IMR-90 (cell line): ENCODE measurements at regions not wholly inside any gene's neighbourhood (a gene's known extent, or its start where the extent isn't known, plus 50 kb on each side); places are given as distances from the start of the nearest gene placed in this dataset.

Experiments
- ATAC-seq: fragments of 200-7000 bp; cut with Tn5 transposase; 2 replicates; pipeline ENCODE4 v1.9.1; 2020; ENCODE audit warnings: low read depth, mild to moderate bottlenecking, moderate library complexity
- BruUV-seq: library from RNA; stranded (reverse); fragments of 400-500 nt; replicated peaks from 2 replicates; lab custom pipeline; 2021; lab: Mats Ljungman, UMichigan
- CTCF ChIA-PET: fragments of 300-600 bp; formaldehyde crosslinking; extraction: SDS; loops from one replicate; lab custom pipeline; 2021; ENCODE audit warnings: antibody characterized with exemption; lab: Yijun Ruan, JAX
- POLR2A ChIA-PET: fragments of 300-600 bp; sonication (Branson Sonifier 250); formaldehyde crosslinking; loops from one replicate; lab custom pipeline; 2022; ENCODE audit warnings: antibody characterized with exemption; ENCODE audit not compliant: unreplicated experiment; lab: Charles Lee
- DNase-seq: peaks from one replicate; pipeline ENCODE4 v3.0.0; 2013
- H2AFZ ChIP-seq: replicated peaks from 2 replicates; pipeline ENCODE3; 2013; ENCODE audit warnings: low read length, mild to moderate bottlenecking; ENCODE audit not compliant: poor library complexity
- H2AK5ac ChIP-seq: 2 replicates; pipeline ENCODE4 v1.6.1; 2013; ENCODE audit warnings: low read depth, low read length, inconsistent platforms
- H2AK9ac ChIP-seq: replicated peaks from 2 replicates; pipeline ENCODE3; 2013; ENCODE audit warnings: mild to moderate bottlenecking, low read depth, low read length, moderate library complexity; ENCODE audit not compliant: poor library complexity
- H2BK120ac ChIP-seq: 2 replicates; pipeline ENCODE4 v1.6.1; 2013; ENCODE audit warnings: low read depth, low read length, inconsistent platforms
- H2BK15ac ChIP-seq: 3 replicates; pipeline ENCODE4 v1.6.1; 2013; ENCODE audit warnings: low read depth, low read length, inconsistent platforms
- H2BK20ac ChIP-seq: 2 replicates; pipeline ENCODE4 v1.6.1; 2013; ENCODE audit warnings: low read depth, mild to moderate bottlenecking, inconsistent platforms, low read length, moderate library complexity
- H2BK5ac ChIP-seq: 2 replicates; pipeline ENCODE4 v1.6.1; 2013; ENCODE audit warnings: mild to moderate bottlenecking, low read depth, low read length, inconsistent platforms; ENCODE audit not compliant: poor library complexity, severe bottlenecking
- H3K14ac ChIP-seq: replicated peaks from 2 replicates; pipeline ENCODE4 v1.6.1; 2013; ENCODE audit warnings: low read depth, low read length, inconsistent platforms
- H3K18ac ChIP-seq: 2 replicates; pipeline ENCODE4 v1.6.1; 2013; ENCODE audit warnings: low read depth, low read length, control low read depth
- H3K23ac ChIP-seq: 2 replicates; pipeline ENCODE4 v1.6.1; 2013; ENCODE audit warnings: low read depth, low read length, inconsistent platforms
- H3K27ac ChIP-seq: 2 replicates; pipeline ENCODE4 v1.5.1; 2013; ENCODE audit warnings: mild to moderate bottlenecking, control low read depth, low read length; ENCODE audit not compliant: insufficient read depth
- H3K27me3 ChIP-seq: 2 replicates; pipeline ENCODE4 v1.6.1; 2013; ENCODE audit warnings: low read length; ENCODE audit not compliant: control insufficient read depth, insufficient read depth
- H3K36me3 ChIP-seq: 2 replicates; pipeline ENCODE4 v1.6.1; 2013; ENCODE audit warnings: low read length, mixed read lengths; ENCODE audit not compliant: control insufficient read depth, insufficient read depth
- H3K4ac ChIP-seq: 2 replicates; pipeline ENCODE4 v1.6.1; 2013; ENCODE audit warnings: low read depth, low read length, inconsistent platforms
- H3K4me1 ChIP-seq: 2 replicates; pipeline ENCODE4 v1.6.1; 2013; ENCODE audit warnings: low read length, mixed read lengths; ENCODE audit not compliant: control insufficient read depth, insufficient read depth
- H3K4me2 ChIP-seq: 2 replicates; pipeline ENCODE4 v1.6.1; 2013; ENCODE audit warnings: low read depth, mild to moderate bottlenecking, control low read depth, low read length, moderate library complexity
- H3K4me3 ChIP-seq: 2 replicates; pipeline ENCODE4 v1.5.1; 2013; ENCODE audit warnings: low read depth, mild to moderate bottlenecking, control low read depth, low read length, moderate library complexity; ENCODE audit not compliant: insufficient read depth
- H3K56ac ChIP-seq: 2 replicates; pipeline ENCODE4 v1.6.1; 2013; ENCODE audit warnings: low read length, inconsistent platforms; ENCODE audit not compliant: insufficient read depth; ENCODE audit errors: extremely low read depth
- H3K79me1 ChIP-seq, 2 experiments: 2 replicates each; pipeline ENCODE4 v1.6.1; 2013; ENCODE audit warnings: low read length in 2 of 2, inconsistent platforms in 1 of 2, low read depth in 1 of 2
- H3K9ac ChIP-seq: 2 replicates; pipeline ENCODE4 v1.6.1; 2013; ENCODE audit warnings: low read depth, low read length, control low read depth
- H3K9me1 ChIP-seq: 2 replicates; pipeline ENCODE4 v1.6.1; 2013; ENCODE audit warnings: low read length, inconsistent platforms; ENCODE audit not compliant: insufficient read depth
- H3K9me3 ChIP-seq: 2 replicates; pipeline ENCODE4 v1.6.1; 2013; ENCODE audit warnings: low read length; ENCODE audit not compliant: control insufficient read depth, insufficient read depth
- H4K20me1 ChIP-seq: 2 replicates; pipeline ENCODE4 v1.6.1; 2013; ENCODE audit warnings: low read length, inconsistent platforms; ENCODE audit not compliant: insufficient read depth
- H4K5ac ChIP-seq: 2 replicates; pipeline ENCODE4 v1.6.1; 2013; ENCODE audit warnings: mild to moderate bottlenecking, low read depth, low read length, control low read depth
- H4K8ac ChIP-seq, 2 experiments: 2 replicates each; pipeline ENCODE4 v1.6.1; 2013; ENCODE audit warnings: low read depth in 2 of 2, low read length in 2 of 2, control low read depth in 1 of 2, inconsistent platforms in 1 of 2
- H4K91ac ChIP-seq: 2 replicates; pipeline ENCODE4 v1.6.1; 2013; ENCODE audit warnings: low read depth, low read length, inconsistent platforms; ENCODE audit not compliant: insufficient read depth
- BHLHE40 ChIP-seq: fragments of 150-350 bp; IDR thresholded peaks from 2 replicates; pipeline ENCODE4 v1.6.1; 2016; ENCODE audit warnings: mild to moderate bottlenecking, low read depth, low read length
- ELK1 ChIP-seq: fragments of 150-350 bp; IDR thresholded peaks from 2 replicates; pipeline ENCODE4 v1.6.1; 2016; ENCODE audit warnings: low read depth, mild to moderate bottlenecking, low read length, moderate library complexity, borderline replicate concordance
- FOS ChIP-seq: fragments of 150-350 bp; IDR thresholded peaks from 2 replicates; pipeline ENCODE4 v1.6.1; 2016; ENCODE audit warnings: low read depth, low read length
- MAFK ChIP-seq: IDR thresholded peaks from 2 replicates; pipeline ENCODE4 v1.6.1; 2012; ENCODE audit warnings: low read depth, low read length, improper control_type of control experiment
- MAZ ChIP-seq: IDR thresholded peaks from 2 replicates; pipeline ENCODE4 v1.6.1; 2012; ENCODE audit warnings: low read depth, mild to moderate bottlenecking, low read length, improper control_type of control experiment, moderate library complexity, borderline replicate concordance
- NFE2L2 ChIP-seq: fragments of 150-350 bp; IDR thresholded peaks from 2 replicates; pipeline ENCODE4 v1.6.1; 2016; ENCODE audit warnings: low read depth, mild to moderate bottlenecking, low read length
- POLR2A ChIP-seq: IDR thresholded peaks from 2 replicates; pipeline ENCODE4 v1.6.1; 2012; ENCODE audit warnings: mild to moderate bottlenecking, low read depth, low read length
- RFX5 ChIP-seq: IDR thresholded peaks from 2 replicates; pipeline ENCODE4 v1.8.0; 2012; ENCODE audit warnings: low read depth, mild to moderate bottlenecking, low read length, moderate library complexity
- USF2 ChIP-seq: fragments of 150-350 bp; IDR thresholded peaks from 2 replicates; pipeline ENCODE4 v1.6.1; 2017; ENCODE audit warnings: mild to moderate bottlenecking, antibody characterized with exemption, low read length, low read depth
- WGBS, 2 experiments: methylation state at CpG; one replicate each; pipeline versions ENCODE4 v1.1.5 to v1.1.7; 2013; ENCODE audit warnings: missing lambda C conversion rate in 2 of 2; ENCODE audit not compliant: insufficient read length in 1 of 2; ENCODE audit errors: extremely low coverage in 2 of 2; 5-methylcytosine and 5-hydroxymethylcytosine counted together
- dilution Hi-C: fragments of 300-500 bp; cut with HindIII; formaldehyde crosslinking; loops from one replicate; pipeline ENCODE4 v1.14.3; 2018; ENCODE audit warnings: low sequenced_read_pairs; ENCODE audit not compliant: unreplicated experiment
- in situ Hi-C: fragments of 300-500 bp; cut with MboI; formaldehyde crosslinking; loops from 3 replicates; pipeline ENCODE4 v1.14.3; 2019; ENCODE audit warnings: low sequenced_read_pairs, inconsistent platforms, mixed read lengths
- intact Hi-C: fragments of 100-400 bp; cut with micrococcal nuclease; formaldehyde crosslinking; loops from 2 replicates; pipeline ENCODE4 v1.10.0; 2022

- no peaks in the 10 kb centered on the region; the same call in 1 of the 2 replicates for H3K36me3 ChIP-seq
- H3K79me1 ChIP-seq = no peaks in the 10 kb centered on the region
- no peak overlapping the region for H4K91ac ChIP-seq
- intact Hi-C loops (loop anchor here (10.0 kb wide), 1 partner anchor 892 kb away; no protein-coding TSS in a partner anchor), in situ Hi-C loops (no loop called here), dilution Hi-C loops (no loop called here)
- H3K4me3 ChIP-seq = no peak overlapping the region
- no peak overlapping the region for H3K23ac ChIP-seq
- H4K5ac ChIP-seq = no peak overlapping the region
- H2AK5ac ChIP-seq = no peak overlapping the region
- no TSS peak for BruUV-seq
- no peak overlapping the region for H3K9ac ChIP-seq
- TF ChIP-seq MAFK (no peak), FOS (no peak), USF2 (no peak), POLR2A (no peak), ELK1 (no peak), RFX5 (no peak), NFE2L2 (no peak), MAZ (no peak), BHLHE40 (no peak)
- no peak overlapping the region for H3K4me2 ChIP-seq
- ATAC-seq (no peak), DNase-seq (no peak)
- no peaks in the 10 kb centered on the region for H3K9me3 ChIP-seq
- H3K27me3 ChIP-seq = no peaks in the 10 kb centered on the region
- H3K56ac ChIP-seq = no peak overlapping the region
- no peak overlapping the region for H2AFZ ChIP-seq
- no peak overlapping the region for H2BK120ac ChIP-seq
- no peak overlapping the region for H2BK20ac ChIP-seq
- H2BK15ac ChIP-seq = no peak overlapping the region
- no peak overlapping the region for H3K4ac ChIP-seq
- H2AK9ac ChIP-seq = no peak overlapping the region
- no peak overlapping the region for H4K8ac ChIP-seq
- H4K20me1 ChIP-seq = no peaks in the 10 kb centered on the region
- no CpG with 5 or more reads among the region's 4 CpGs for WGBS, 2 experiments
- ChIA-PET POLR2A (no interaction called here), CTCF (no interaction called here)
- no peak overlapping the region for H3K18ac ChIP-seq
- no peak overlapping the region for H3K27ac ChIP-seq
- no peak overlapping the region for H2BK5ac ChIP-seq
- H3K4me1 ChIP-seq = peaks cover 5% of the 10 kb centered on the region
- H3K9me1 ChIP-seq = no peaks in the 10 kb centered on the region
- no peak overlapping the region for H3K14ac ChIP-seq
These were observed 153.7 kb upstream of the NR2F2 start for GRCh38 chr15:96176831-96177230.
